Type B pancreatic cell (in vitro differentiated cells): ENCODE measurements at regions not wholly inside any gene's neighbourhood (a gene's known extent, or its start where the extent isn't known, plus 50 kb on each side); places are given as distances from the start of the nearest gene placed in this dataset.

Experiments
- DNase-seq: peaks from one replicate; pipeline ENCODE4 v3.0.0; 2021; ENCODE audit warnings: mixed read lengths; ENCODE audit not compliant: unreplicated experiment; ENCODE audit errors: extremely low spot score
- H3K27ac Mint-ChIP-seq: 2 replicates; pipeline ENCODE4 v1.8.0; 2021; ENCODE audit warnings: mild to moderate bottlenecking, mixed read lengths
- H3K27me3 Mint-ChIP-seq: 2 replicates; pipeline ENCODE4 v1.8.0; 2021; ENCODE audit warnings: mixed read lengths
- H3K36me3 Mint-ChIP-seq: 2 replicates; pipeline ENCODE4 v1.8.0; 2021; ENCODE audit warnings: mixed read lengths
- H3K4me1 Mint-ChIP-seq: one replicate; pipeline ENCODE4 v1.8.0; 2021; ENCODE audit warnings: mixed read lengths; ENCODE audit not compliant: unreplicated experiment
- H3K4me3 Mint-ChIP-seq: 2 replicates; pipeline ENCODE4 v1.8.0; 2021; ENCODE audit warnings: mild to moderate bottlenecking, mixed read lengths
- H3K9me3 Mint-ChIP-seq: 2 replicates; pipeline ENCODE4 v1.8.0; 2021; ENCODE audit warnings: mixed read lengths
- TF ChIP-seq, protein P1 (sequence below): fragments of 200-600 bp; sonication (generic); conservative IDR thresholded peaks from 2 replicates; pipeline ENCODE4 v1.5.0; 2021; ENCODE audit warnings: antibody characterized with exemption, mild to moderate bottlenecking

DNA sequence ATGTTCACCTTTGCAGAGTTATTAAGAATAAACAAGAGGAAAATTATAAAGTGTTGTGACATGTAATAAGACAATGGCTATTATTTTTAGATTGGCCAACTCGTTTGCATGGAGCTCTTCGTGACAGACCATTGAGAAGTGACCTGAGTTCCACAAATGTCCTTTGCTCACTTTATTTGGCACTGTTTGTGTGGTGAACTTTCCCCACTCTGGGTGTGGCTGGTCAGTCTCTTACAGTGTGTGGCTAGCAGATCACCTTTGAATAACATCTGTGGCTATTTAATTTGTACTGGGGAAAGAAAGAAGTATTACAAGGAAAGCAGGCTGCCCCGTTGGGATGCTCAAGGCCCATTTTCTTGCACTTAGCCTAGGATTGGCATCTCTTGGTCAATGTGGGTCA lies 274.1 kb upstream of the WWC1 start:
- Mint-ChIP-seq H3K4me1 (peaks cover 28% of the 10 kb centered on the region), H3K27ac (no peak overlapping the region), H3K27me3 (peaks cover 14% of the 10 kb centered on the region), H3K4me3 (no peak overlapping the region), H3K36me3 (no peaks in the 10 kb centered on the region), H3K9me3 (peaks cover 4% of the 10 kb centered on the region)
- TF ChIP-seq, protein P1, sequence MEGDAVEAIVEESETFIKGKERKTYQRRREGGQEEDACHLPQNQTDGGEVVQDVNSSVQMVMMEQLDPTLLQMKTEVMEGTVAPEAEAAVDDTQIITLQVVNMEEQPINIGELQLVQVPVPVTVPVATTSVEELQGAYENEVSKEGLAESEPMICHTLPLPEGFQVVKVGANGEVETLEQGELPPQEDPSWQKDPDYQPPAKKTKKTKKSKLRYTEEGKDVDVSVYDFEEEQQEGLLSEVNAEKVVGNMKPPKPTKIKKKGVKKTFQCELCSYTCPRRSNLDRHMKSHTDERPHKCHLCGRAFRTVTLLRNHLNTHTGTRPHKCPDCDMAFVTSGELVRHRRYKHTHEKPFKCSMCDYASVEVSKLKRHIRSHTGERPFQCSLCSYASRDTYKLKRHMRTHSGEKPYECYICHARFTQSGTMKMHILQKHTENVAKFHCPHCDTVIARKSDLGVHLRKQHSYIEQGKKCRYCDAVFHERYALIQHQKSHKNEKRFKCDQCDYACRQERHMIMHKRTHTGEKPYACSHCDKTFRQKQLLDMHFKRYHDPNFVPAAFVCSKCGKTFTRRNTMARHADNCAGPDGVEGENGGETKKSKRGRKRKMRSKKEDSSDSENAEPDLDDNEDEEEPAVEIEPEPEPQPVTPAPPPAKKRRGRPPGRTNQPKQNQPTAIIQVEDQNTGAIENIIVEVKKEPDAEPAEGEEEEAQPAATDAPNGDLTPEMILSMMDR = no peak
- DNase-seq = no peak

DNA sequence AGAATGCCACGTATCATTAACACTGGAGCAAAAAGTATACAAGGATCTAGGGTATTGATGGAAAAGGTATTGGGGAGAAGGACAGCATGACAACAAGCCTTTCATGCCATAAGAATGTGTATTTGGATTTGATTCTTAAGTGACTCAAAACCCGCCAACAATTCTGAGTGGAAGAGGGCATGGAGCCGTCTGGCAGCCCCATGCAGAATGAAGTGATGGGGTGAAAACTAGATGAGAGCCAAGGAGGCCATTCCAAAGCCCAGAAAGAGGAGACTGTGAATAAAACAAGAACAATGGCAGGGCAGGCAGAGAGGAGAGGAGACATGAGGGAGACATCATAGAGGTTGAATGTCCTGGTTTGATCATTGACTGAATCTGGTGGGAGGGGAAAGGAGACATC lies 272.3 kb upstream of the WWC1 start:
- H3K36me3 Mint-ChIP-seq = no peaks in the 10 kb centered on the region
- H3K9me3 Mint-ChIP-seq = peaks cover 4% of the 10 kb centered on the region
- no peak for DNase-seq
- H3K4me1 Mint-ChIP-seq = peaks cover 36% of the 10 kb centered on the region
- TF ChIP-seq, protein P1 = no peak
- H3K27me3 Mint-ChIP-seq = peaks cover 12% of the 10 kb centered on the region
- no peak overlapping the region for H3K27ac Mint-ChIP-seq
- no peak overlapping the region for H3K4me3 Mint-ChIP-seq

GRCh38 chr5:168020542-168021294 lies 270.7 kb upstream of the WWC1 start:
- Mint-ChIP-seq H3K4me3 (no peak overlapping the region), H3K27me3 (peaks cover 13% of the 10 kb centered on the region), H3K9me3 (peaks cover 4% of the 10 kb centered on the region), H3K4me1 (peaks cover 45% of the 10 kb centered on the region), H3K27ac (no peak overlapping the region), H3K36me3 (no peaks in the 10 kb centered on the region)
- DNase-seq = no peak
- TF ChIP-seq, protein P1 = peak; percentile 26

DNA sequence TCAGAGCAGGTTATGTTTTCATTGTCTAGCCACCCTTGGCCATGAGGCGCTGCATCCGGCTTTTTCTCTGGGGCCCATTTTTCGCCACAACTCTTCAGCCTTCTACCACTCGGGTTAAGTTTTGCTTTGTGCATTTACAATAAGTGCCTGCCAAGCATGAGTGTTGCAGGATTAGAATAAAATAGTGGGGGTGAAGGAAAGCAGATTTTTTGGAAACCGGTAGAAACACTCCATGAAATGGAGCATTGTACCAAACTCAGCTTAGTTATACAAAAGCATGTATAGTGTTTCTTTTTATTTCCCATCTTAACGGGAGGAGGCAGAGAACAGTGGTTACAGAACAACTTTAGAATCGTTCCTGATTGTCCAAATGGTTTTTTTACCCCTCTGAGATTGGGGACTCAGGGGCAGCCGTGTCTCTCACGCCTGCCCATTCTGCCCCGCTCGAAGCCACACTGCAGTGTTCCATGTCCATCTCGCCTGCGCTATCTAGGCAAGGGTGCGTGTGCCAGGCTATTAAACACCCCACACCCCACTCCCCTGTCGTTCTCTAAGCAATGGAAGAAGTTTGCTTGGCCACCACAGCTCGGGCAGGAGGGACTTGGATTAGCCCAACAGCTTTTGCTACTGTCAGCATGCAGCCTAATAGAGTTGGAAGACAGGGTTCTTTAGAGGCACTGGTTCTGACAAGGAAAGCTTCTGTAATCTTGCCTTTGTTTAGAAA lies 268.8 kb upstream of the WWC1 start:
- H3K36me3 Mint-ChIP-seq = peaks cover 2% of the 10 kb centered on the region
- H3K27ac Mint-ChIP-seq = no peak overlapping the region
- H3K27me3 Mint-ChIP-seq = peaks cover 16% of the 10 kb centered on the region
- no peak overlapping the region for H3K4me3 Mint-ChIP-seq
- H3K4me1 Mint-ChIP-seq = peaks cover 42% of the 10 kb centered on the region
- H3K9me3 Mint-ChIP-seq = peaks cover under 1% of the 10 kb centered on the region
- TF ChIP-seq, protein P1 = no peak
- DNase-seq = no peak

DNA sequence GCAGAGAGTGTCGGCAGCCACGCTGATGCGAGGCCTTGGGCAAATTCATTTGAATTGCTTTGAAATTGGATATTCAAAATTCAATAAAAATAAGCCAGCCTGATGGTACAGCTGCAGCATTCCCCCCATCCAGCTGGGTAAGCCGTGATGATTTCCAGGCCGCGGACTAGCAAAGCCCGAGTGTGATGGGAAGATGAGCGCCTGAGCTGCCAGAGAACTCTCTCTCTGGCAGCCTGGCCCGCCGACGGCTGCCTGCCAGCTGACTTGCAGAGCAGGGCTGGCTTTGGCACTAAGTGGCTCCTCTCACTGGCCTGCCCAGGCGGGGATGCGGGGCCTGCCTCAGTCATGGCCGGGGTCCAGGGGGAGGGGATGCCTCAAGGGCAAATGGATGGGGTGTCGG lies 268.3 kb upstream of the WWC1 start:
- peaks cover 3% of the 10 kb centered on the region for H3K36me3 Mint-ChIP-seq
- H3K9me3 Mint-ChIP-seq = peaks cover 6% of the 10 kb centered on the region
- peaks cover 36% of the 10 kb centered on the region for H3K4me1 Mint-ChIP-seq
- no peak for DNase-seq
- peaks cover 16% of the 10 kb centered on the region for H3K27me3 Mint-ChIP-seq
- H3K27ac Mint-ChIP-seq = no peak overlapping the region
- H3K4me3 Mint-ChIP-seq = no peak overlapping the region
- TF ChIP-seq, protein P1 = no peak
